GM18498 (cell line): ENCODE measurements at regions not wholly inside any gene's neighbourhood (a gene's known extent, or its start where the extent isn't known, plus 50 kb on each side); places are given as distances from the start of the nearest gene placed in this dataset.

Experiments used
- ATAC-seq: cut with Tn5 transposase; IDR thresholded peaks from one replicate; pipeline ENCODE4 v1.9.1; 2021; ENCODE audit warnings: mild to moderate bottlenecking, moderate library complexity; ENCODE audit not compliant: unreplicated experiment

- no peak for ATAC-seq
Measured at GRCh38 chrX:68998716-68999115, 166.5 kb downstream of the PJA1 start.

- no peak for ATAC-seq
Measured at GRCh38 chrX:68997911-68998310, 167.3 kb downstream of the PJA1 start.

- ATAC-seq = no peak
Measured at GRCh38 chrX:68997511-68997910, 167.7 kb downstream of the PJA1 start.

GRCh38 chrX:68995780-68996551 is 167.1 kb downstream of the EFNB1 start:
- ATAC-seq = no peak

GRCh38 chrX:68995386-68995779 is 166.6 kb downstream of the EFNB1 start:
- no peak for ATAC-seq

GRCh38 chrX:68994891-68995255 is 166.1 kb downstream of the EFNB1 start:
- ATAC-seq = no peak

- ATAC-seq = no peak
Measured at GRCh38 chrX:68994135-68994890, 165.5 kb downstream of the EFNB1 start.

- no peak for ATAC-seq
Measured at GRCh38 chrX:68992821-68993397, 164.1 kb downstream of the EFNB1 start.

GRCh38 chrX:68991691-68992345 is 163.0 kb downstream of the EFNB1 start:
- ATAC-seq = no peak

GRCh38 chrX:68990948-68991347 is 162.1 kb downstream of the EFNB1 start:
- ATAC-seq = no peak

GRCh38 chrX:68989865-68990606 is 161.2 kb downstream of the EFNB1 start:
- ATAC-seq = no peak

GRCh38 chrX:68989456-68989855 is 160.6 kb downstream of the EFNB1 start:
- ATAC-seq = no peak

GRCh38 chrX:68988865-68989264 is 160.0 kb downstream of the EFNB1 start:
- no peak for ATAC-seq

GRCh38 chrX:68985135-68985755 is 156.4 kb downstream of the EFNB1 start:
- no peak for ATAC-seq

GRCh38 chrX:68983004-68983857 is 154.4 kb downstream of the EFNB1 start:
- no peak for ATAC-seq

GRCh38 chrX:68982476-68982875 is 153.7 kb downstream of the EFNB1 start:
- ATAC-seq = no peak

GRCh38 chrX:68980906-68981616 is 152.2 kb downstream of the EFNB1 start:
- ATAC-seq = no peak

- ATAC-seq = no peak
Measured at GRCh38 chrX:68978655-68979054, 149.8 kb downstream of the EFNB1 start.

GRCh38 chrX:68978255-68978654 is 149.4 kb downstream of the EFNB1 start:
- ATAC-seq = no peak
